Lower leg skin (tissue), 3 donors: ENCODE measurements at regions not wholly inside any gene's neighbourhood (a gene's known extent, or its start where the extent isn't known, plus 50 kb on each side); places are given as distances from the start of the nearest gene placed in this dataset.

Source experiments
- CTCF ChIP-seq, 3 donors: fragments of 450-650 bp; IDR thresholded peaks; one replicate each; pipeline ENCODE4 v1.5.1; 2016; ENCODE audit warnings: antibody characterized with exemption in 3 of 3, mild to moderate bottlenecking in 3 of 3, moderate library complexity in 2 of 3
- POLR2A ChIP-seq, 2 donors: fragments of 450-650 bp; IDR thresholded peaks; one replicate each; pipeline ENCODE4 v1.6.1; 2016 to 2017; ENCODE audit warnings: antibody characterized with exemption in 2 of 2, mild to moderate bottlenecking in 1 of 2, moderate library complexity in 1 of 2

GRCh38 chr19:30791088-30791487 lies 418.9 kb downstream of the ZNF536 start:
- TF ChIP-seq CTCF (IDR thresholded peaks at IDR 0.05) (no peak), POLR2A (IDR thresholded peaks at IDR 0.05) (no peak)
